A549 (cell line): ENCODE measurements at regions not wholly inside any gene's neighbourhood (a gene's known extent, or its start where the extent isn't known, plus 50 kb on each side); places are given as distances from the start of the nearest gene placed in this dataset.

Experiments used
- ATAC-seq, 2 experiments: fragments of 200-7000 bp in 1 of 2; fragments of >200 bp in 1 of 2; cut with Nextera tagmentation in 1 of 2; cut with Tn5 transposase in 1 of 2; 3 replicates each; pipeline versions ENCODE4 v1.8.0 to v1.9.1; 2018 to 2020; ENCODE audit warnings: mild to moderate bottlenecking in 1 of 2, moderate library complexity in 1 of 2
- CTCF ChIA-PET: fragments of 300-600 bp; sonication (Branson Sonifier 250); formaldehyde crosslinking; extraction: SDS; loops from one replicate; lab custom pipeline; 2021; ENCODE audit warnings: antibody characterized with exemption, inconsistent platforms; lab: Yijun Ruan, JAX
- POLR2A ChIA-PET: fragments of 350-600 bp; formaldehyde crosslinking; extraction: SDS; loops from one replicate; lab custom pipeline; 2021; ENCODE audit warnings: antibody characterized with exemption, inconsistent platforms; lab: Yijun Ruan, JAX
- DNase-seq, 2 experiments: peaks; one replicate each; pipeline versions ENCODE4 v3.0.0 to v3.0.0-alpha.2; 2011 to 2016; ENCODE audit warnings: low read depth in 1 of 2, low spot score in 1 of 2
- FAIRE-seq: peaks from 2 replicates; lab custom pipeline; 2011; peaks lifted over from hg19 to GRCh38; lab: Jason Lieb, UNC
- H3K27ac ChIP-seq, 2 experiments: fragments of >200 bp; sonication (Bioruptor Twin); formaldehyde crosslinking; 3 replicates each; pipeline ENCODE4 v1.5.1; 2016 to 2017
- H3K4me1 ChIP-seq: fragments of >200 bp; sonication (Bioruptor Twin); formaldehyde crosslinking; 3 replicates; pipeline ENCODE4 v1.6.1; 2016
- H3K4me2 ChIP-seq: fragments of >200 bp; sonication (Bioruptor Twin); formaldehyde crosslinking; 3 replicates; pipeline ENCODE4 v1.6.1; 2016
- H3K4me3 ChIP-seq: fragments of >200 bp; sonication (Bioruptor Twin); formaldehyde crosslinking; 3 replicates; pipeline ENCODE4 v1.5.1; 2016
- H3K9me3 ChIP-seq: fragments of >200 bp; sonication (Bioruptor Twin); formaldehyde crosslinking; 3 replicates; pipeline ENCODE4 v1.6.1; 2016
- CBX2 ChIP-seq: fragments of 200-600 bp; sonication (generic); IDR thresholded peaks from 2 replicates; pipeline ENCODE4 v1.6.1; 2016; ENCODE audit warnings: low read depth, mild to moderate bottlenecking, borderline replicate concordance
- CBX8 ChIP-seq: fragments of 200-600 bp; sonication (generic); IDR thresholded peaks from 2 replicates; pipeline ENCODE4 v1.6.1; 2016
- CEBPB ChIP-seq, 2 experiments: fragments of >200 bp in 1 of 2; sonication (Bioruptor Twin) in 1 of 2; formaldehyde crosslinking in 1 of 2; IDR thresholded peaks; 2 replicates each; pipeline ENCODE4 v1.6.1; 2012 to 2016
- CHD2 ChIP-seq: fragments of 150-350 bp; IDR thresholded peaks from 2 replicates; pipeline ENCODE4 v1.6.1; 2014; ENCODE audit warnings: low read length; ENCODE audit not compliant: partially characterized antibody
- CHD4 ChIP-seq: fragments of 200-600 bp; sonication (generic); IDR thresholded peaks from 2 replicates; pipeline ENCODE4 v1.6.1; 2016; ENCODE audit warnings: antibody characterized with exemption, mild to moderate bottlenecking, borderline replicate concordance
- ESRRA ChIP-seq: fragments of 150-350 bp; IDR thresholded peaks from 2 replicates; pipeline ENCODE4 v1.6.1; 2014; ENCODE audit warnings: mild to moderate bottlenecking, low read length, borderline replicate concordance
- FOSL2 ChIP-seq, 2 experiments: fragments of 450-650 bp in 1 of 2; fragments of >200 bp in 1 of 2; sonication (Bioruptor Twin) in 1 of 2; formaldehyde crosslinking; IDR thresholded peaks; 2 replicates each; pipeline versions ENCODE4 v1.5.0 to v1.6.1; 2016 to 2020; ENCODE audit warnings: mild to moderate bottlenecking in 1 of 2, moderate library complexity in 1 of 2
- HMGXB4 ChIP-seq: fragments of 250-450 bp; sonication (Bioruptor Pico); IDR thresholded peaks from 2 replicates; pipeline ENCODE4 v1.5.0; 2021; ENCODE audit warnings: mild to moderate bottlenecking, moderate library complexity, borderline replicate concordance
- HOXB5 ChIP-seq: fragments of 250-450 bp; sonication (Bioruptor Pico); IDR thresholded peaks from 2 replicates; pipeline ENCODE4 v1.5.0; 2020; ENCODE audit warnings: mild to moderate bottlenecking, moderate library complexity
- JUN ChIP-seq, 2 experiments: fragments of >200 bp; sonication (Bioruptor Twin); formaldehyde crosslinking; IDR thresholded peaks; 2 replicates in 1 of 2; 3 replicates in 1 of 2; pipeline ENCODE4 v1.6.1; 2016 to 2017
- KDM5A ChIP-seq: fragments of 200-600 bp; sonication (generic); IDR thresholded peaks from 2 replicates; pipeline ENCODE4 v1.6.1; 2016; ENCODE audit warnings: antibody characterized with exemption, mild to moderate bottlenecking
- MAFK ChIP-seq: fragments of 450-650 bp; IDR thresholded peaks from 2 replicates; pipeline ENCODE4 v1.6.1; 2014; ENCODE audit not compliant: partially characterized antibody
- NPAS2 ChIP-seq: fragments of 250-450 bp; sonication (Bioruptor Pico); IDR thresholded peaks from 2 replicates; pipeline ENCODE4 v1.8.0; 2022; ENCODE audit warnings: mild to moderate bottlenecking, moderate library complexity, borderline replicate concordance
- NR3C1 ChIP-seq: fragments of >200 bp; sonication (Bioruptor Twin); formaldehyde crosslinking; IDR thresholded peaks from 3 replicates; pipeline ENCODE4 v1.6.1; 2017
- PHF8 ChIP-seq: fragments of 200-600 bp; sonication (generic); IDR thresholded peaks from 2 replicates; pipeline ENCODE4 v1.6.1; 2016; ENCODE audit warnings: low read depth, mild to moderate bottlenecking, antibody characterized with exemption, moderate library complexity, borderline replicate concordance
- RARB ChIP-seq: fragments of 250-450 bp; sonication (Bioruptor Pico); IDR thresholded peaks from 2 replicates; pipeline ENCODE4 v1.8.0; 2021; ENCODE audit warnings: mild to moderate bottlenecking, moderate library complexity
- RFX5 ChIP-seq: fragments of 450-650 bp; IDR thresholded peaks from 2 replicates; pipeline ENCODE4 v1.7.1; 2014; ENCODE audit warnings: antibody characterized with exemption, mild to moderate bottlenecking, moderate library complexity
- RNF2 ChIP-seq: fragments of 200-600 bp; sonication (generic); IDR thresholded peaks from 2 replicates; pipeline ENCODE4 v1.6.1; 2016; ENCODE audit warnings: low read depth, mild to moderate bottlenecking, antibody characterized with exemption, moderate library complexity, borderline replicate concordance
- SREBF2 ChIP-seq: fragments of 450-650 bp; IDR thresholded peaks from 2 replicates; pipeline ENCODE4 v1.6.1; 2014; ENCODE audit warnings: mild to moderate bottlenecking, moderate library complexity
- ZSCAN20 ChIP-seq: fragments of 250-450 bp; sonication (Bioruptor Pico); IDR thresholded peaks from 2 replicates; pipeline ENCODE4 v1.8.0; 2022; ENCODE audit warnings: mild to moderate bottlenecking, moderate library complexity
- WGBS: methylation state at CpG from one replicate; pipeline ENCODE4 v1.1.6; 2017; ENCODE audit errors: missing lambda C conversion rate; 5-methylcytosine and 5-hydroxymethylcytosine counted together
- TF ChIP-seq, protein P1 (sequence below): fragments of >200 bp; sonication (Bioruptor Twin); formaldehyde crosslinking; IDR thresholded peaks from 3 replicates; pipeline ENCODE4 v1.6.1; 2016
- TF ChIP-seq, protein P2 (sequence below): fragments of 250-450 bp; sonication (Bioruptor Pico); IDR thresholded peaks from 2 replicates; pipeline ENCODE4 v1.5.0; 2020; ENCODE audit warnings: low read depth, mild to moderate bottlenecking, moderate library complexity
- TF ChIP-seq, protein P3 (sequence below): fragments of >200 bp; sonication (Bioruptor Twin); formaldehyde crosslinking; IDR thresholded peaks from 2 replicates; pipeline ENCODE4 v1.6.1; 2016

DNA sequence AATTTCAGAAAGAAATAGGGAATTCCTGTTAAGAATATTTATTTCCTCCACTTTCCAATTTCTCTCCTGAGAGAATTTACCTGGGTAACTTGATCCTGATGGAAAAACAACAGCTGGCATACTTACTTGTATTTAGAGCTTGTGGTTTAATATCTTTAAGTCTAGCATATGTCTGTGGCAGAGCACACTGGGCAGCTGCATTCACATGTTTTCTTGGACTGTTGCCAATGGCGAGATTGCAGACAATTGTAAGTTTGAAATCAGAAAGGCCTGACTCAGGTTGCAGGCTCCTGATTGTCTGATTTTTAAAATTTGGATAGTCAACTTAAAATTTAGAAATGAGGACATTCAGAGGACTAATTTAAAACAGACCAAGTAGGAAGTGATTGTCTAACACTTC, 66.9 kb downstream of the NHLRC3 start:
- TF ChIP-seq CHD2 (no peak), RNF2 (no peak)
- TF ChIP-seq, protein P1, sequence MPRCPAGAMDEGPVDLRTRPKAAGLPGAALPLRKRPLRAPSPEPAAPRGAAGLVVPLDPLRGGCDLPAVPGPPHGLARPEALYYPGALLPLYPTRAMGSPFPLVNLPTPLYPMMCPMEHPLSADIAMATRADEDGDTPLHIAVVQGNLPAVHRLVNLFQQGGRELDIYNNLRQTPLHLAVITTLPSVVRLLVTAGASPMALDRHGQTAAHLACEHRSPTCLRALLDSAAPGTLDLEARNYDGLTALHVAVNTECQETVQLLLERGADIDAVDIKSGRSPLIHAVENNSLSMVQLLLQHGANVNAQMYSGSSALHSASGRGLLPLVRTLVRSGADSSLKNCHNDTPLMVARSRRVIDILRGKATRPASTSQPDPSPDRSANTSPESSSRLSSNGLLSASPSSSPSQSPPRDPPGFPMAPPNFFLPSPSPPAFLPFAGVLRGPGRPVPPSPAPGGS, result no peak
- WGBS, result 0% methylated on average over 1 of the region's 1 CpG
- Histone ChIP-seq H3K4me1 (no peaks in the 10 kb centered on the region), H3K27ac (no peak overlapping the region), H3K4me2 (no peak overlapping the region), H3K4me3 (no peak overlapping the region), H3K9me3 (no peaks in the 10 kb centered on the region)
- no peak for DNase-seq
- no peak for FAIRE-seq
- no peak for ATAC-seq
- CTCF ChIA-PET, result no interaction called here
- POLR2A ChIA-PET, result no interaction called here

DNA sequence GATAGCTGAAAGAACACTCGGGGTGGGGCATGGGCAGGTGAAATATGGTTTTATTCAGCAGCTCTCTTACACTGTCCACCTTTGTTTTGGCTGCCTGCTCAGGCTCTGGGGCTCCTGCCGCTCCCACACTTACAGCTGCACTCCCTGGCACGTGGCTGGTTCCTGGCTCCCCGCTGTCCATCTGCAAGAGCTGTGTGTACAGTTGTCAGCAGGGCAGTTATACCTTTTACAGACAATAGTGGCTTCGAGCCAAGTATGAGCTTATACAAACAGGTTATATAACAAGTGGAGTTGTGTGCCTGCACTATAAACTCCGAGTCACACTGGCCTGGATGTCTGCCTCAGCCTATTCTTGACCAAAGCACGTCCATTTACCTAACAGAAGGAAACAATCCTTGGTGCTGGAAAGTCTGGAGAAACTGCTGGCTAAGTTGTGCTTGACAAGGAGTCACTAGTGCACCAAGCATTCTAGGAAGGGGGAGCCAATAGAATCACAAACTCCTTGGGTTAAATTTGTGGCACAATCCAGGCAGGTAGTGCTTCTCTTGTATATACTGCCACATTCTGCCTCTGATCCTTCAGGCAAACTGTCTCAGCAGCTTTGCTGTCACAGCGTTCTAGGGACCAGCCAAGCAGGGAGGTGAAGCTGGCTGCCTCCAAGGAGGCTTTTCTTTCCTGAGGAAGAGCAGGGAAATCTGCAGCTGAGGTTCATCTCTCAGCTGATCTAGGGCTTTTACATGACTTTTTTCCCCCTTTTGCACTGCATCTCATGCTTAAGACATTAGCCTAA, 68.2 kb downstream of the NHLRC3 start:
- CTCF ChIA-PET, result no interaction called here
- FAIRE-seq, result no peak

GRCh38 chr13:39107561-39107960, 69.3 kb downstream of the NHLRC3 start:
- Histone ChIP-seq H3K4me1 (no peaks in the 10 kb centered on the region), H3K4me2 (no peak overlapping the region), H3K27ac (no peak overlapping the region), H3K4me3 (no peak overlapping the region), H3K9me3 (no peaks in the 10 kb centered on the region)
- WGBS, result 25% methylated on average over 4 of the region's 4 CpGs
- FAIRE-seq (no peak), ATAC-seq (no peak), DNase-seq (no peak)
- ChIA-PET POLR2A (no interaction called here), CTCF (interaction anchor here (0.6 kb wide), 1 partner anchor 603 kb away, joined by 4 read pairs; no protein-coding TSS in a partner anchor)
- TF ChIP-seq CBX2, result no peak
- no peak for TF ChIP-seq NPAS2 (CRISPR knock-in tag)
- TF ChIP-seq JUN (IDR thresholded peaks at IDR 0.05), result no peak
- TF ChIP-seq RFX5, result no peak
- TF ChIP-seq HMGXB4 (CRISPR knock-in tag), result no peak
- no peak for TF ChIP-seq PHF8
- TF ChIP-seq MAFK, result no peak
- no peak for TF ChIP-seq CHD4
- no peak for TF ChIP-seq FOSL2 (IDR thresholded peaks at IDR 0.05)
- no peak for TF ChIP-seq FOSL2 (CRISPR knock-in tag; IDR thresholded peaks at IDR 0.05)
- TF ChIP-seq RNF2, result no peak
- TF ChIP-seq NR3C1, result no peak

More for the DNA sequence above, 68.2 kb downstream of the NHLRC3 start:
- no peak overlapping the region for H3K4me3 ChIP-seq
- POLR2A ChIA-PET, result no interaction called here
- no peak overlapping the region for H3K4me2 ChIP-seq
- ATAC-seq (no peak), DNase-seq (no peak)
- no peaks in the 10 kb centered on the region for H3K9me3 ChIP-seq
- 5% methylated on average over 8 of the region's 8 CpGs for WGBS
- no peak for TF ChIP-seq CEBPB (IDR thresholded peaks at IDR 0.05)
- no peak for TF ChIP-seq RARB (CRISPR knock-in tag)
- no peak for TF ChIP-seq CHD2
- no peak for TF ChIP-seq SREBF2
- no peak for TF ChIP-seq ZSCAN20 (CRISPR knock-in tag)
- TF ChIP-seq, protein P2, sequence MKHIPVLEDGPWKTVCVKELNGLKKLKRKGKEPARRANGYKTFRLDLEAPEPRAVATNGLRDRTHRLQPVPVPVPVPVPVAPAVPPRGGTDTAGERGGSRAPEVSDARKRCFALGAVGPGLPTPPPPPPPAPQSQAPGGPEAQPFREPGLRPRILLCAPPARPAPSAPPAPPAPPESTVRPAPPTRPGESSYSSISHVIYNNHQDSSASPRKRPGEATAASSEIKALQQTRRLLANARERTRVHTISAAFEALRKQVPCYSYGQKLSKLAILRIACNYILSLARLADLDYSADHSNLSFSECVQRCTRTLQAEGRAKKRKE (CRISPR knock-in tag), result no peak
- no peak for TF ChIP-seq HOXB5
- TF ChIP-seq KDM5A, result no peak
- TF ChIP-seq, protein P3, sequence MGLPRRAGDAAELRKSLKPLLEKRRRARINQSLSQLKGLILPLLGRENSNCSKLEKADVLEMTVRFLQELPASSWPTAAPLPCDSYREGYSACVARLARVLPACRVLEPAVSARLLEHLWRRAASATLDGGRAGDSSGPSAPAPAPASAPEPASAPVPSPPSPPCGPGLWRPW, result no peak
- TF ChIP-seq JUN (IDR thresholded peaks at IDR 0.05), result no peak
- no peak for TF ChIP-seq ESRRA
- no peak for TF ChIP-seq CBX8
- no peaks in the 10 kb centered on the region for H3K4me1 ChIP-seq
- H3K27ac ChIP-seq, result no peak overlapping the region
